ENCODE measurements at regions not wholly inside any gene's neighbourhood (a gene's known extent, or its start where the extent isn't known, plus 50 kb on each side); places are given as distances from the start of the nearest gene placed in this dataset.

GRCh38 chr17:13240851-13241250 is 223.0 kb upstream of the ELAC2 start:
- POLR2A ChIA-PET, result no interaction called here
- H2AFZ ChIP-seq (ENCODE audit: low read depth, low read length), result no peak overlapping the region

More at GRCh38 chr17:13240851-13241250, 223.0 kb upstream of the ELAC2 start:
- TF ChIP-seq POLR2AphosphoS5 (IDR thresholded peaks at IDR 0.05; ENCODE audit: insufficient read depth, low read depth, low read length) (no peak), EZH2 (IDR thresholded peaks at IDR 0.05; ENCODE audit: borderline replicate concordance, low read depth, low read length, severe bottlenecking) (no peak), CTCF (IDR thresholded peaks at IDR 0.05; ENCODE audit: extremely low read depth in 1 of 2, insufficient read depth in 1 of 2, low read depth in 1 of 2, low read length in 2 of 2) (no peak), JUN (IDR thresholded peaks at IDR 0.05; ENCODE audit: borderline replicate concordance, insufficient read depth, insufficient read length, low read depth) (no peak)
- no peak overlapping the region for H3K9ac ChIP-seq (replicated peaks; ENCODE audit: extremely low read depth, insufficient read depth, low read length)
- CTCF ChIA-PET, result no interaction called here
- dilution Hi-C loops (cut with MboI; ENCODE audit: extremely low pct_ligation_motif_present, low sequenced_read_pairs), result no loop called here
- no peaks in the 10 kb centered on the region for H3K36me3 ChIP-seq (ENCODE audit: control insufficient read depth in 2 of 2, extremely low read depth in 1 of 2, insufficient read depth in 2 of 2, low read length in 2 of 2)
- H3K79me2 ChIP-seq (ENCODE audit: control insufficient read depth, insufficient read depth, low read length), result no peaks in the 10 kb centered on the region
- H4K20me1 ChIP-seq (replicated peaks; ENCODE audit: control insufficient read depth, extremely low read depth, insufficient read depth, low read length), result no peaks in the 10 kb centered on the region
- H3K27me3 ChIP-seq (ENCODE audit: control insufficient read depth in 2 of 2, insufficient read depth in 2 of 2, low read length in 2 of 2), result no peaks in the 10 kb centered on the region
- no peaks in the 10 kb centered on the region for H3K4me1 ChIP-seq (ENCODE audit: control insufficient read depth, extremely low read depth, insufficient read depth, low read length)
- H3K9me3 ChIP-seq (replicated peaks; ENCODE audit: control insufficient read depth, insufficient read depth, low read length), result no peaks in the 10 kb centered on the region
- no peak overlapping the region for H3K4me2 ChIP-seq (ENCODE audit: insufficient read depth, low read length)
- intact Hi-C loops (cut with micrococcal nuclease), result no loop called here
- H3K9me1 ChIP-seq (replicated peaks; ENCODE audit: control insufficient read depth, extremely low read depth, insufficient read depth, low read length), result no peaks in the 10 kb centered on the region
- no peak overlapping the region for H3K27ac ChIP-seq (ENCODE audit: insufficient read depth, low read depth, low read length)
- FAIRE-seq (no peak), DNase-seq (ENCODE audit: low read depth, low spot score) (no peak)
- BruUV-seq (replicated peaks), result no TSS peak
- H3K4me3 ChIP-seq (replicated peaks in 1 of 3; ENCODE audit: insufficient read depth in 1 of 3, low read depth in 1 of 3, low read length in 3 of 3), result no peak overlapping the region

Data from endothelial cell of umbilical vein (primary cell).